H1 (cell line): ENCODE measurements at regions not wholly inside any gene's neighbourhood (a gene's known extent, or its start where the extent isn't known, plus 50 kb on each side); places are given as distances from the start of the nearest gene placed in this dataset.

Experiments used
- ASH2L ChIP-seq: fragments of 200-600, 300-600 bp; sonication (generic); IDR thresholded peaks from one replicate; pipeline ENCODE4 v1.7.1; 2017; ENCODE audit warnings: low read length
- YY1 ChIP-seq: IDR thresholded peaks from 2 replicates; pipeline ENCODE4 v1.6.1; 2011; ENCODE audit warnings: low read depth, mild to moderate bottlenecking, low read length

- TF ChIP-seq ASH2L (no peak), YY1 (no peak)
- TF ChIP-seq, all 59 proteins: peak for 0
Measured at GRCh38 chr2:239518286-239519088, 117.7 kb upstream of the HDAC4 start (continued).
